ENCODE measurements at regions not wholly inside any gene's neighbourhood (a gene's known extent, or its start where the extent isn't known, plus 50 kb on each side); places are given as distances from the start of the nearest gene placed in this dataset.
"Not testable (repeated sequence)": the region's sequence is repeated elsewhere in the genome, so short reads cannot be mapped to it uniquely, and the experiment has no call there.

GRCh38 chr2:76173206-76173605 is 462.5 kb upstream of the GCFC2 start:
- not testable (repeated sequence) for DNase-seq (ENCODE audit: low spot score)

- DNase-seq (ENCODE audit: low spot score): not testable (repeated sequence)
These were observed 461.5 kb upstream of the GCFC2 start for GRCh38 chr2:76172154-76172595.

DNA sequence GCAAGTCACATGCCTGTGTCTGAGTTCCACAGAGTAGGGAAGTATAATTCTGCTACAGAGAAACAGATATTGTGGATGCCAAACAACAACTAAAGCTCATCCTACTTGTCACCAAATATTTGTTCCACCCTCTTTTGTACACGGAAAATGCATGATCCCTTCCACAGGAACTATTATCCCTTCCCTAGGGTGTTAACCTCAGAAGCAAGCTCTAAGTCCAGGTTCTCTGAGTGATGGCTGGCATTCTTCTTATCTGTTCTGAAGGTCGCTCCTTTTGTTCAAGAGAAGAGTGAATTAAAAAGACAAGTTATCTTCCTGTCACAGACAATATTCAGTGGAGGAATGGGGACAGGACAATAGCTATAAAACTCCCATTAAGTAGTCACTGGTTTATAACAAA is 460.1 kb upstream of the GCFC2 start:
- no peak for DNase-seq (ENCODE audit: low spot score)

DNA sequence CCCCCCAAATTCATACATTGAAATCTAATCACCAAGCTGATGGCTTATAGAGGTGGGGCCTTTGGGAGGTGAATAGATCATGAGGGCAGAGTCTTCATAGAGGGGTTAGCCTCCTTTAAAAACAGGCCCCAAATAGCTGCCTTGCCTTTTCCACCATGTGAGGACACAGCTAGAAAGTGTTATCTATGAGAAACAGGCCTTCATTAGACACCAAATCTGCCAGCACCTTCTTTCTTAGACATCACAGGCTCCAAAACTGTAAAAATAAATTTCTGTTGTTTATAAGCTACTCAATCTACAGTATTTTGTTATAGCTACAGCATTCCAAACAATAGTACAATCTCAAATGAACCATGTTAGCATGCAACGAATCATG is 459.3 kb upstream of the GCFC2 start:
- no peak for DNase-seq (ENCODE audit: low spot score)

DNA sequence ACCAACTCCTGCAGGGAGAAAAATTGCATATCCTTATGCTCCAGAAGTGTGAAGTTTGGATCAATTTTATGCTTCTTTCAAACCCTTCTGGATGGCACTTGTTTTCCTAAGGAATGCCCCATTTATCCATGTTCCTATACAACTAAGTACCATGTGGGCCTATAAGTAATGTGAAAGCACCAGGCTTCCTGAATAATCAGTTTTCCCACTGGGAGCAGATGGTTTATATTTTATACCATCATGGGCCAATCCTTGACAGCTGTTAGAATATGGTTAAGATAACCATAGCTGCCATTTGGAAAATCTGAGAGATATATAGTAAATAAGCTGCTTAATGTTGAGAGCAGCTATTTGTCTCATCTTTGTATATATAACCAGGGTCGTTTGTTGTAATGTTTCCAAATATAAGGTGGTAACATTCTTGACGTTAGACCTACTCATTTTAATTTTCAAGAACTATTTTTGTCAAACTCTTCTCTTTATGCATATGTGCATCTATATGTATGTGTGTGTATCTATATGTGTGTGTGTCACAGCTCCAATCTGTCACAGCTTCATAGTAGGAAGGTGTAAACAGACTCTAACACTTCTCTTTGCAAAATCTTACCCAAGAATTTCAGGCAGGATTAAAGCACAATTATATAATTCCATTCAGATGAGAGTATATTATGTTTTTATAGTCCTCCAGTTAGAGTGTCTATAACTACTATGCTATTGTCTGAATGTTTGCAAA is 458.7 kb upstream of the GCFC2 start:
- no peak for DNase-seq (ENCODE audit: low spot score)

DNA sequence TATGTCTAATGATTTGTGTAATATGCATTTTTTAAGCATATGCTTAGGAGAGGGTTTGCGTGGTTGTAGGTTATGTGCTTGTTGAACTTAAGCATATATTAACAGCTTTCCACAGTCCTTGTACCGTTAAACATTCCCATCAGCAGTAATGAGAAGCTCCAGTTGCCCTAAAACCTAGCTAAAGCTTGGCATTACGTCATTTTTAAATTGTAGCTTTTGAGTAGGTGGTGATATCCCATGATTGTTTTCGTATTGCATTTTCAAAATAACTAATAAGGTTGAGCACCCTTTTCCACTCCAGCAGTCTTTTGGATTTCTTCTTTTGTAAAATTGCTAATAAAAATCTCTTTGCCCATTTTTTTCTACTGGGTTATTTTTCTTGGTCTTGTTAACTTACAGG is 453.1 kb upstream of the GCFC2 start:
- DNase-seq (ENCODE audit: low spot score): no peak

DNA sequence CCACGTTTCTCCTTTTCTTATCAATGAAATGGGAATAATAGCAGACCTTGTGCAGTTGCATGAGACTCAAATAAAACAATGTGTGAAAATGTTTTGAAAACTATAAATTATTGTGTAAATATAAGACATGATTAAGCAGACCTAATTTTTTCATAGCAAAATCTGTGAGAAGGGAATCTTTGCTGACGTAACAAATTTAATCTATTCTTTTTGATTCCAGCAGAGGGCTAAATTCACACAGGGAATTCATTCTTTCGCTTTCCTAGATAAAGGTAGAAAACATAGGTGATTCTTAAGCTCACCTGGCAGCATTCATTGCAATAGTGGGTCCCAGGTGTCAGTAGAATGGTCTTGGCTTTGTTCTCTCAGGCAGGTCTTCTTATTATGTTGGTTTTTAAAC is 450.0 kb upstream of the GCFC2 start:
- DNase-seq (ENCODE audit: low spot score): no peak

DNA sequence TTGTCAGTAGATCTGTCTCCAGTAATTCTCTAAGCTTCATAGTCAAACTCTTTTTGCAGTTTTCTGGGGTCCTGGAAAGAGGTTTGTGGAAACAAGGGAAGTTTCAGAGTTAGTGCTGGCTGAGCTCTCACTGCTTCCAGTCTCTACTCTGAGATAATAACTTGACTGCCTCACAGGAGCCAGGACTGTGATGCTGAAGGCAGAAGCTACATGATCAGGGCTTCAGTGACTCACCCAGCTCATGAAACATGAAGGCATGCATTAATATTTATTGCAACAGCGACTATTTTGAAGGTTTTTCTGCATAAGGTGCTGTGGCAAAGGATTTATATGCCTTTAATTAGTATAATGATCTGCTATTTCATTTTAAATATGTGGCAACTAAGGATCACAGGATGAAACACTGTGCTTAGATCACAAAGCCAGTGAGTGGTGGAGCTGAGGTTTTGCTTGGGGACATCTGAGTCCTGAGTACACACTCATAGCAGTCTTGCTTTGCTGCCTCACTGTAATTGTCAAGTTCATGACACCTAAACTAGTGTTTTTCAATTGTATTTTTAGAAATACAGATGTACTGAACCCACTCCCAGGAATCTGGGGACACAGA is 448.4 kb upstream of the GCFC2 start:
- DNase-seq (ENCODE audit: low spot score): no peak

GRCh38 chr2:76157531-76157930 is 446.8 kb upstream of the GCFC2 start:
- no peak for DNase-seq (ENCODE audit: low spot score)

GRCh38 chr2:76154981-76155380 is 444.3 kb upstream of the GCFC2 start:
- DNase-seq (ENCODE audit: low spot score): no peak

GRCh38 chr2:76149846-76150245 is 439.1 kb upstream of the GCFC2 start:
- DNase-seq (ENCODE audit: low spot score): no peak

- DNase-seq (ENCODE audit: low spot score): peak; percentile 16
These were observed 428.6 kb upstream of the GCFC2 start for GRCh38 chr2:76139303-76139702.

- no peak for DNase-seq (ENCODE audit: low spot score)
These were observed 417.9 kb upstream of the GCFC2 start for GRCh38 chr2:76128622-76129021.

DNA sequence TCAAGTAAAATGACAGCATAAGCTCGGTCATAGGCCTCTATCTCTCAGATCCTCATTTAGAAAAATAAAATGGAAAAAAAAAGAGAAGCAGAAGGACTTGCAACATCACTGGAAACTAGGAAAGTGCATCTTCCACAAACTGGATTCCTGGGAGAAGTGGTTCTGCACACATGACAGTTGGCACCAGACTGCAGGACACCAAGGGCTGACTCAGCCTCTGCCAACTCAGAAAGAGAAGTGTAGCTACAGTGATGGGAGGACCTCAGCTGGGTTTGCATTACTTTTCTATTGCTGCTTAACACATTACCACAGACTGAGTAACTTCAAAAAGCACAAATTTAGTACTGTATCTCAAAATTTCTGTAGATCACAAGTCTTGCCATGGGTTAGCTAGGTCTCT is 409.5 kb upstream of the GCFC2 start:
- no peak for DNase-seq (ENCODE audit: low spot score)

- no peak for DNase-seq (ENCODE audit: low spot score)
These were observed 379.0 kb upstream of the GCFC2 start for GRCh38 chr2:76089683-76090082.

DNA sequence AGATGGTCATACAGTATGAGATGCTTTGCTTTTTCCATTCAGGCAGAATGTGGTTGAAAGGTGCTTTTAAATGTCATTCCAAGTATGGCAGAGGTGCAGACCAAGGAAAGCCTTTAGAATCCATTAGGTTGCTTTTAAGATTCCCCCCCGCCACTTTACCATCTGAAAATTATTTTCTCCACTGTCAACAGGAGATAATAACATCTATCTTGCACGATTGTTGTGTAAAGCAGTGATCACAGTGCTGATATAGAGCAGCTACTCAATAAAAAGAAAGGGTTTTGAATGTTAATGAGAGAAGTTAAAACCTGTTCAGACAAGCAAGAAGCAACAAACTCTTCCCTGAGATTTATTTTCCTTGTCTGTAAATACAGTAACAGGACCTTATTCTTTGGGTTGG is 372.5 kb upstream of the GCFC2 start:
- no peak for DNase-seq (ENCODE audit: low spot score)

GRCh38 chr2:76082509-76082908 is 371.8 kb upstream of the GCFC2 start:
- DNase-seq (ENCODE audit: low spot score): no peak

- DNase-seq (ENCODE audit: low spot score): no peak
These were observed 369.4 kb upstream of the GCFC2 start for GRCh38 chr2:76080154-76080553.

- no peak for DNase-seq (ENCODE audit: low spot score)
These were observed 364.4 kb upstream of the GCFC2 start for GRCh38 chr2:76075126-76075525.

DNA sequence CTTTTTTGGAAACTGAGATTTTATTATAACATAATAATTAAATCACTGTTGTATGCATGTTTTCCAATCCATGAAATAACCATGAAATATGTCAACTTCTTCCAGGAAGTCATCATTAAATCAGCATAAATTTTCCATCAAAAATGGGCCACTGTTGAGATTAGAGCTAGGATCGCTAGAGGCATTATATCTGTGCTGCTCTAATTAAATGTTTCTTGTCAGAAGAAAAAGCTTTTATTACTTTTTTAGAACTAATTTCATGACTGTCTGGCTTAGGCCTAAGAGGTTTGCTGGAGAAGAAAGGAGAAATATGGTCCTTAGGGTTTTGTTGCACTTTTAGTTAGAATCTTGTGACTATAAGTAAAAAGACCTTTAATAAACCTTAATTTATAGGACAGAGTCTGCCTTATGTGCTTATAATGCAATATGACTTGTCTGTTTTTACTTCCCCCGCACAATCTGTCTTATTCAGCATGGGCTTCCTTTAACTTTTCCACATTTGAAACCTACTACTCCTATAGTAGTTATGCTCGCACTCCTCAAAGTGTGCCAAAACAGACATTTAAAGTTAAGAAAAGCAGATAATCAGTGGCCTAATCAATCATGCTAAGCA is 363.4 kb upstream of the GCFC2 start:
- no peak for DNase-seq (ENCODE audit: low spot score)

GRCh38 chr2:76050196-76050595 is 339.5 kb upstream of the GCFC2 start:
- no peak for DNase-seq (ENCODE audit: low spot score)

GRCh38 chr2:76044701-76045100 is 334.0 kb upstream of the GCFC2 start:
- DNase-seq (ENCODE audit: low spot score): no peak

GRCh38 chr2:76039505-76039904 is 328.8 kb upstream of the GCFC2 start:
- no peak for DNase-seq (ENCODE audit: low spot score)

Measured in H4 (cell line).